HG02943 (cell line): ENCODE measurements at regions not wholly inside any gene's neighbourhood (a gene's known extent, or its start where the extent isn't known, plus 50 kb on each side); places are given as distances from the start of the nearest gene placed in this dataset.
"Not testable (repeated sequence)": the region's sequence is repeated elsewhere in the genome, so short reads cannot be mapped to it uniquely, and the experiment has no call there.

Experiments
- ATAC-seq: cut with Tn5 transposase; IDR thresholded peaks from one replicate; pipeline ENCODE4 v1.9.1; 2021; ENCODE audit warnings: mild to moderate bottlenecking, low read depth, moderate library complexity; ENCODE audit not compliant: unreplicated experiment

DNA sequence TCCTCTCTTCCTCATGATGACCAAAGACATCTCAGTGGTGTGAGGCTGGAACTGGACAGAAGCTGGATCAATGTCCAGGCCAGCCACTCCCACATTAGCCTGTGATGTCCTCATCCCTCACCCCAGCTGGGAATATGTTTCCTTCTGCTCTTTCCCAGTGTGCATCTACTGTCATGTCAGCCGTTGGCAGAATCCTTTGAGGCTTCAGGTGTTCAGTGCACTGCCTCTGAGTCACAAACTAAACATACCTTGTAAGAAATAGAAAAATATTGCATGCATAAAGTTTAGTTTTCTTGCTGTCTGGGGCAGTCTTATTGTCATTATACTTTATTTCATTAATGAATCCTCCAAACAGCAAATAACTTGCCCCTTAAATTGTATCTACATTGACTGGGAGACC lies 161.6 kb upstream of the RASGRP1 start:
- ATAC-seq, result no peak

DNA sequence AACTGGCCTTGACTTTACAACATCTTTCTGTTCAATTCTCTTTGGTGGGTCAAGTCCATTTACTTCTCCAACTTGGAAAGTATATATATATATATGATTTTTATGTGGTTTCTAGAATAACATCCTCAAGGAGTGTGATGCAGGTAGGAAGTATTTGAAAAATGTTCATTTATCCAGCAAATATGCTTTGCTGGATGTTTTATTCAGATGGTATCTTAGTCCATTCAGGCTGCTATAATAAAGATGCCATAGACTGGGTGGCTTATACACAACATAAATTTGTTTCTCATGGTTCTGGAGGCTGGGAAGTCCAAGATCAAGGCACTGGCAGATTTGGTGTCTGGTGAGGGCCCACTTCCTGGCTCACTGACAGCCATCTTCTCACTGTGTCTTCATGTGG lies 168.7 kb upstream of the RASGRP1 start:
- ATAC-seq, result no peak

GRCh38 chr15:38740206-38740605 lies 175.6 kb upstream of the RASGRP1 start:
- no peak for ATAC-seq

GRCh38 chr15:38743147-38743546 lies 178.5 kb upstream of the RASGRP1 start:
- no peak for ATAC-seq

DNA sequence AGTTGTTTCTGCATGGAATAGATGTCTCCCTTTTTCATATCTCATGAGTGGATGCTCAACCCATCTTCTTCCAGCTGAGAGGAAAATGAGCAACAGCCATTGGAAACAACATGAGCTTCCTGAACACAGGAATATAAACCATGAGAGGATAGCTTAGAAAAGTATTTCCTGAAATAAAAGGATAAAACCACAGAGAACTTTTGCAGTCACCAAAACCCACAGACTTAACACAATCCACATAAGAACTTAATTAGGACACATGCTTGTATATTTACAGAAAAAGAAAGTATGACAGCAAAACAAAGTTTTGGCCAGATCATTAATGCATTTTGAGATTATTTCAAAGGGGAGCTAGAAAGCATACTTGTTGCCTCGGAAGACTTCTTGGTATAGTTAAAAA lies 180.5 kb upstream of the RASGRP1 start:
- ATAC-seq, result no peak

DNA sequence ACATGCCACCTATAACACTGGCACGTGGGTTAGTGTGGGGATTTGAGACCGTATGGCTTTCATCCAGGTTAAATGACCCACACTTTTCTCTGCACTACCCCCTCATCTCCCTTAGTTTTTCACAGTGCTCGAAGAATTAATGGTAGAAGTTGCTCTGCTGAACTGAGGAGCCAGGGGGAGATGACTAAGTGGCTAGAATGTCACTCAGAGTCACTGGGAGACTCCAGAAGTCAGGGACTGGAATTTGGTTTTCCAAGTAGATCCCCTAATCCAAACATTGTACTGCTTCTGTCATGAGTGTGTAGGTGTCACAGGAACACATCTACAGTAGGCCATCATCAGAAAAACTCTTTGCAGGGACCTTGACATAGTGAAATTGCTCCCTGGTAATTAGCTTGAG lies 181.0 kb upstream of the RASGRP1 start:
- no peak for ATAC-seq

DNA sequence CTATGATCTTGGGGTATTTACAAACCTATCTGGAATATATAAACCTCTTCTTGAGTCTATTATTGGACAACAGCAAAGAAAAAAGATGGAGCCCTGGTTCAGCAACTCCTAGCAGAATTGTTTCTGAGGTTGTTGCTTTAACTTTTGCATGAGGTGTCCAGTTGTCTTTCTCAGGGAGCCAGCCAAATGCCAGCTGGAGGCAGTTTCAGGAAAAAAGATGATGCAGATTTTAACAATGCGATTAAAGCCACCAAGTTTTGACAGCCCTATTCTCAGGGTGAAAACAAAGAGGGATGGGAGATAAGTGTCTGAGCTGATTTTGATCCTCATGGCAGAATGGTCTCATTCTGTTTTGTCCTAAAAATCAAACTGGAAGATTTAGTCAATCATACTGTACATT lies 181.6 kb upstream of the RASGRP1 start:
- no peak for ATAC-seq

DNA sequence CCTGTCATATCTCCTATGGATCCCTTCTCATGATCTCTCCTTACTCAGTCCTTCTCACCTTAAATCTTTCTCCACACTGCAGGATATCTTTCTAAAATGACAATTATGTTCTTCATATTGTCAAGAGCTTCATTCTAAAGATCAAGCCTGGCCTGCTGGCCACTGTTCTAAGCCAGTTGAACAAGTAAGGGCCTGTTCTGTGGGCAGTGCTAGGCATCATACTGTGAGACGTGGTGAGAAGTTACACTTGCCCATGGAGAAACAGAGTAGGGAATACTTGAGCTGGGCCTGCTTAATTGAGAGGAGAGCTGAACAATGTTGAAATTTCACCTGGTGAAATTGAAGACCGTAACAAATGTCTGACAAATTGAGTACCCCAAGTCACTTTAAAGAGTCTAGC lies 184.1 kb upstream of the RASGRP1 start:
- ATAC-seq, result no peak

GRCh38 chr15:38750786-38751185 lies 186.2 kb upstream of the RASGRP1 start:
- no peak for ATAC-seq

DNA sequence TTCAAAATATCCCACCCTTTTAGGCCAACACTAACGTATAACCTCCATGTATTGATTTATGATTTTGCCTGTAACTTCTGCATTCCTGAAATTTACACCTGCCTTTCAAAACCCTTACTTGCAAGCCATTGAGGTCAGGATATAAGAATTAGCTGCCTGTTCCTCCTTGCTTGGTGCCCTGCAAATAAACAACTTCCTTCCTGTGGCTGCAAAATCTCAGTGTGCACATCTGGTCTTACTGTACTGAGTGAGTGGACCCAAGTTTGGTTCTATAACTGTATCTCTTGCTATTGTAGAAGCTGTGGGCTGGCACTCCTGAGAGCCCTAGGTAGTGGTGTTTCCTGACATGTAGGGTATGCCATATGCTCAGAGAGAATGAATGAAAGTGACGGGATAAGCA lies 191.1 kb upstream of the RASGRP1 start:
- ATAC-seq, result no peak

- no peak for ATAC-seq
Measured at GRCh38 chr15:38756441-38756840, 191.8 kb upstream of the RASGRP1 start.

GRCh38 chr15:38758043-38758442 lies 193.4 kb upstream of the RASGRP1 start:
- ATAC-seq, result no peak

GRCh38 chr15:38761681-38762080 lies 197.1 kb upstream of the RASGRP1 start:
- ATAC-seq, result no peak

- no peak for ATAC-seq
Measured at GRCh38 chr15:38768970-38769369, 204.4 kb upstream of the RASGRP1 start.

GRCh38 chr15:38769492-38769891 lies 204.9 kb upstream of the RASGRP1 start:
- no peak for ATAC-seq

DNA sequence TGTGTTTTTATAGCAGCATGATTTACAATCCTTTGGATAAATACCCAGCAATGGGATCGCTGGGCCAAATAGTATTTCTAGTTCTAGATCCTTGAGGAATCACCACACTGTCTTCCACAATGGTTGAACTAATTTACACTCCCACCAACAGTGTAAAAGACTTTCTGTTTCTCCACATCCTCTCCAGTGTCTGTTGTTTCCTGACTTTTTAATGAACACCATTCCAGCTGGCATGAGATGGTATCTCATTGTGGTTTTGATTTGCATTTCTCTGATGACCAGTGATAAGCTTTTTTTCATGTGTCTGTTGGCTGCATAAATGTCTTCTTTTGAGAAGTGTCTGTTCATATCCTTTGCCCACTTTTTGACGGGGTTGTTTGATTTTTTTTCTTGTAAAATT lies 209.5 kb upstream of the RASGRP1 start:
- not testable (repeated sequence) for ATAC-seq

- ATAC-seq, result no peak
Measured at GRCh38 chr15:38781196-38781595, 216.6 kb upstream of the RASGRP1 start.

DNA sequence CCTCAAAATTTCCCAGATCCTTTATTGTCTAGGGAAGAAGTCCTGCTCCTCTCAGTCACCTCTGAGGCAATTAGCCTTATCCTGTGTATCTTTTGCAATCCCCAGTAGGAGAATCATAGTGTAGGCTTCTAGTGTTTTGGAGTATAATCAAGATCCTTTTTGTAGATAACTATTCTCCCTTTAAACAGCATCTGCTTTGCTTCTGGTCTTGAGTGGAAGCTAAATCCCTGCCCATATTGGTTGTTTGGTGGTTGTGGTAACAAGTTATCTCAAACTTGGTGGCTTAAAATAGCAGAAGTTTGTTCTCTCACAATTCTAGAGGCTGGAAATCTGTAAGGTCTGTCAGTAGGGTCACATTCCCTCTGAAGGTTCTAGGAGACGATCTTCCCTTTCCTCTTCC lies 217.5 kb upstream of the RASGRP1 start:
- ATAC-seq, result no peak

GRCh38 chr15:38788918-38789317 lies 224.3 kb upstream of the RASGRP1 start:
- no peak for ATAC-seq

DNA sequence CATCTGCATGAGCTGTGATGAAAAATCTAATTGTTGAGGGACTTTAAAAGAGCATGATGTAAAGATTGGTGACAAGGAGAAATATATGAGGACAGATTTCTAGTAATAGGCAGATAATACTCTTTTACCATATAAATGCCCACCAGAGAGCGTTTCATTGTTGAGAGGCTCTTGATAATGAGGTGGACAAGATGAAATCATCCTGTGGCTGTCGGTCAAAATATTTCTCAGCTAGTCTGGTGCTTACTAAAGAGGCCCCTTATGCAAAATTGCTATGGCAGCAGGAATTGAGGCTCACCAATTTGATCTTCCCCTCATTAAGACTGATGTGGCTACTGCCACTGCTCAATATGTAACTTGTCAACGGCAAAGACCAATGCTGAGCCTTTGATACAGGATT lies 225.0 kb upstream of the RASGRP1 start:
- ATAC-seq, result no peak

DNA sequence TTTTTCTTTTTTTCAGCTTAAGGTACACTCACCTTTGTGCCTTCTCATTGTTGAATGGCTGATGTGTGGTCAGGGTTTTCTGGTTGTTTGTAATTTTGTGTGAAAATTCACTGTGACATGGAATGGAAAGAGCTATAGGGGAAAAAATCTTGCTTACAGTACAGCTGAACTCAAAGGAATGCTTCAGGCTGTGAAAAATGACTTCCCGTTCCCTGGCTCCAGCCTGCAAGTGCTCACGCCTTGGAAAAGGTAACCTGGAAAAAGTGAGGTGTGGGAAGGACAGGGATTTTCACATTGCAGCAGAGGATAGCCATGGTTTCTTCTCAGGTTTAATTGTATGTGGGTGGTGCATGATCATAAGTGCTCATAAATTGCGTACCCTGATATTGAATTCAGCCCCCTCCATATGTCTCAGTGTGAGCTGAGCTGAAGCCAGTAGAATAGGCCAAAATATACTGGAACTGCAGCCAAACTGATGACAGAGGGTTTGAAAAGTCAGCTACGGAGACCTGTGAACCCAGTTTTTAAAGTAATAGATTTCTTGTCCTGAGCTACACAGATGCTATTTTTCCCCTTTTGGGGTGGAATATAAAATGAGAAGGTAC lies 228.7 kb upstream of the RASGRP1 start:
- no peak for ATAC-seq

GRCh38 chr15:38795471-38796245 lies 231.0 kb upstream of the RASGRP1 start:
- no peak for ATAC-seq
